ENCODE measurements at regions not wholly inside any gene's neighbourhood (a gene's known extent, or its start where the extent isn't known, plus 50 kb on each side); places are given as distances from the start of the nearest gene placed in this dataset.

- DNase-seq (ENCODE audit: low read depth), result no peak
Observed at GRCh38 chr17:72258711-72259110, 137.9 kb downstream of the SOX9 start.

GRCh38 chr17:72259922-72260321, 139.1 kb downstream of the SOX9 start:
- DNase-seq (ENCODE audit: low read depth), result no peak

GRCh38 chr17:72262766-72263165, 141.9 kb downstream of the SOX9 start:
- no peak for DNase-seq (ENCODE audit: low read depth)

- no peak for DNase-seq (ENCODE audit: low read depth)
Observed at GRCh38 chr17:72264682-72265405, 144.0 kb downstream of the SOX9 start.

- no peak for DNase-seq (ENCODE audit: low read depth)
Observed at GRCh38 chr17:72266112-72266775, 145.4 kb downstream of the SOX9 start.

- no peak for DNase-seq (ENCODE audit: low read depth)
Observed at GRCh38 chr17:72267601-72268000, 146.8 kb downstream of the SOX9 start.

- DNase-seq (ENCODE audit: low read depth), result no peak
Observed at GRCh38 chr17:72268431-72268830, 147.6 kb downstream of the SOX9 start.

GRCh38 chr17:72270273-72270924, 149.6 kb downstream of the SOX9 start:
- DNase-seq (ENCODE audit: low read depth), result peak; percentile 84

- no peak for DNase-seq (ENCODE audit: low read depth)
Observed at GRCh38 chr17:72271603-72272002, 150.8 kb downstream of the SOX9 start.

GRCh38 chr17:72273289-72274056, 152.7 kb downstream of the SOX9 start:
- no peak for DNase-seq (ENCODE audit: low read depth)

GRCh38 chr17:72274614-72275013, 153.8 kb downstream of the SOX9 start:
- DNase-seq (ENCODE audit: low read depth), result no peak

GRCh38 chr17:72280881-72281280, 160.1 kb downstream of the SOX9 start:
- no peak for DNase-seq (ENCODE audit: low read depth)

- no peak for DNase-seq (ENCODE audit: low read depth)
Observed at GRCh38 chr17:72282439-72283029, 161.7 kb downstream of the SOX9 start.

GRCh38 chr17:72284806-72285205, 164.0 kb downstream of the SOX9 start:
- no peak for DNase-seq (ENCODE audit: low read depth)

GRCh38 chr17:72287586-72287985, 166.8 kb downstream of the SOX9 start:
- DNase-seq (ENCODE audit: low read depth), result no peak

- peak; percentile 52 for DNase-seq (ENCODE audit: low read depth)
Observed at GRCh38 chr17:72294487-72294893, 173.7 kb downstream of the SOX9 start.

- DNase-seq (ENCODE audit: low read depth), result no peak
Observed at GRCh38 chr17:72295916-72296315, 175.1 kb downstream of the SOX9 start.

GRCh38 chr17:72296456-72296855, 175.6 kb downstream of the SOX9 start:
- DNase-seq (ENCODE audit: low read depth), result no peak

GRCh38 chr17:72297326-72298115, 176.7 kb downstream of the SOX9 start:
- DNase-seq (ENCODE audit: low read depth), result peak; percentile 75

GRCh38 chr17:72299100-72299499, 178.3 kb downstream of the SOX9 start:
- DNase-seq (ENCODE audit: low read depth), result no peak

- no peak for DNase-seq (ENCODE audit: low read depth)
Observed at GRCh38 chr17:72299592-72299991, 178.8 kb downstream of the SOX9 start.
